ENCODE measurements at regions not wholly inside any gene's neighbourhood (a gene's known extent, or its start where the extent isn't known, plus 50 kb on each side); places are given as distances from the start of the nearest gene placed in this dataset.

DNA sequence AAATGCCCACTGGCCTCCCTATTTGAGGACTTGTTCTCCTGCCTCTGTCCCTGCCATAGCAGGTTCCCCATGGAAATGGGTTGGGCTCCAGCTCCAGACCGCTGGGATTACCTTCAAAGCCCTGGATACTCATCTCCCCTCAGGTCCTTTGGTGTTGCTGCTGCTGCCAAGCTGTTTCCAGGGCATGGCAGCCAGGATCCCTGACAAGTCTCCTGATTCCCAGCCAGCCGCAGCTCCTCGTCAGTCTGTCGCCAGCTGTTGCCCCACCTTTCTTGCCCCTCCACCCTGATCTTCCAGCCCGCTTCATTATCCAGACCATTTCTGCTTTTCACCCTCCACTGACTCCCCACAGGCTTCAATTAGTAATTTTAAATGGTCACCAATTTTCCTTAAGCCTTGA is 68.3 kb upstream of the KCND3 start:
- TF ChIP-seq, protein P1, sequence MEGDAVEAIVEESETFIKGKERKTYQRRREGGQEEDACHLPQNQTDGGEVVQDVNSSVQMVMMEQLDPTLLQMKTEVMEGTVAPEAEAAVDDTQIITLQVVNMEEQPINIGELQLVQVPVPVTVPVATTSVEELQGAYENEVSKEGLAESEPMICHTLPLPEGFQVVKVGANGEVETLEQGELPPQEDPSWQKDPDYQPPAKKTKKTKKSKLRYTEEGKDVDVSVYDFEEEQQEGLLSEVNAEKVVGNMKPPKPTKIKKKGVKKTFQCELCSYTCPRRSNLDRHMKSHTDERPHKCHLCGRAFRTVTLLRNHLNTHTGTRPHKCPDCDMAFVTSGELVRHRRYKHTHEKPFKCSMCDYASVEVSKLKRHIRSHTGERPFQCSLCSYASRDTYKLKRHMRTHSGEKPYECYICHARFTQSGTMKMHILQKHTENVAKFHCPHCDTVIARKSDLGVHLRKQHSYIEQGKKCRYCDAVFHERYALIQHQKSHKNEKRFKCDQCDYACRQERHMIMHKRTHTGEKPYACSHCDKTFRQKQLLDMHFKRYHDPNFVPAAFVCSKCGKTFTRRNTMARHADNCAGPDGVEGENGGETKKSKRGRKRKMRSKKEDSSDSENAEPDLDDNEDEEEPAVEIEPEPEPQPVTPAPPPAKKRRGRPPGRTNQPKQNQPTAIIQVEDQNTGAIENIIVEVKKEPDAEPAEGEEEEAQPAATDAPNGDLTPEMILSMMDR (IDR thresholded peaks at IDR 0.05; ENCODE audit: control insufficient read depth, extremely low read depth, insufficient read depth): no peak

GRCh38 chr1:112058815-112059450 is 69.5 kb upstream of the KCND3 start:
- no peak overlapping the region for H3K4me3 ChIP-seq (ENCODE audit: low read depth, low read length)
- DNase-seq (ENCODE audit: low read depth): no peak
- TF ChIP-seq, protein P1 (IDR thresholded peaks at IDR 0.05; ENCODE audit: control insufficient read depth, extremely low read depth, insufficient read depth): 0 out of 2 replicates have a peak, but pooled peaks have one; percentile 14

More for the DNA sequence above, 68.3 kb upstream of the KCND3 start:
- H3K4me3 ChIP-seq (ENCODE audit: low read depth, low read length): no peak overlapping the region
- no peak for DNase-seq (ENCODE audit: low read depth)

DNA sequence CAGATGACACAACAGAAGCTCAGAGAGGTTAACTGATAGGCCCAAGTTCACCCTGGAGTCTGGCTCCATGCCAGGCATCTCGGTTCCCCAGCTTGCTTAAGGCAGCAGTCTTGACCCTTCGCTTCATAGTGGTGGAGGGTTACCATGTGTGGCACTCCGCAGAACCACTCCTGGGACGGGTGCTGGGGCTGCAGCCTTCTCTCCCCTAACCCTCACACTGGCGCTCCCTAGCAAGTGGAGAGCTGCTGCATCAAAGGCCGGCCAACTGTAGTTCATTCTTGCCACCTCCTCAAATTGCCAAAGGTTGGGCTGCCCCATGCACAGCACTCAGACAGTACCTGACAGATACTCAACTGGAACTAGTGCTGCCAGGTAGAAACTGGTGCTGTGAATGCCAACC is 70.2 kb upstream of the KCND3 start:
- DNase-seq (ENCODE audit: low read depth): no peak
- no peak overlapping the region for H3K4me3 ChIP-seq (ENCODE audit: low read depth, low read length)
- TF ChIP-seq, protein P1 (IDR thresholded peaks at IDR 0.05; ENCODE audit: control insufficient read depth, extremely low read depth, insufficient read depth): no peak

GRCh38 chr1:112060261-112060660 is 70.8 kb upstream of the KCND3 start:
- no peak overlapping the region for H3K4me3 ChIP-seq (ENCODE audit: low read depth, low read length)
- TF ChIP-seq, protein P1 (IDR thresholded peaks at IDR 0.05; ENCODE audit: control insufficient read depth, extremely low read depth, insufficient read depth): no peak
- no peak for DNase-seq (ENCODE audit: low read depth)

GRCh38 chr1:112061056-112061455 is 71.6 kb upstream of the KCND3 start:
- TF ChIP-seq, protein P1 (IDR thresholded peaks at IDR 0.05; ENCODE audit: control insufficient read depth, extremely low read depth, insufficient read depth): no peak
- DNase-seq (ENCODE audit: low read depth): no peak

DNA sequence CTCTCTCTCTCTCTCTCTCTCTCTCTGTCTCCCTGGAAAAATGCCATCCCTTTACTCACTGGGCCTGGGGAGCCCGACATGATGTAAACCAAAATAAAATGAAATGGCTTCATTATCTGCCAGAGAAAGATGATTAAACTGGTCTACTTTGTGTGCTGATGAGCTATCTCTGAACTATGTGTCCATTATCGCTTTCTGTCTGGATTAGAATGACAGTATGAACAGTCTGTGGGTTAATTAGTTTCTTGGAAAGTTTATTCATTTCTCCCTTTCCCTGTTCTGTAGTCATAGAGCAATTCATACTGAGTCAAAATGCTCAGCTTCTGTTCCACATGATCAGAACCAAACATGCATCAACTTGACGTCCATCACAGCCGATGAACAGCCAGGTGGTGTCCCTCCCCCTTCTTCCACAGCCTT is 72.4 kb upstream of the KCND3 start:
- no peak overlapping the region for H3K4me3 ChIP-seq (ENCODE audit: low read depth, low read length)
- no peak for DNase-seq (ENCODE audit: low read depth)
- TF ChIP-seq, protein P1 (IDR thresholded peaks at IDR 0.05; ENCODE audit: control insufficient read depth, extremely low read depth, insufficient read depth): no peak

More at GRCh38 chr1:112061056-112061455, 71.6 kb upstream of the KCND3 start:
- H3K4me3 ChIP-seq (ENCODE audit: low read depth, low read length): no peak overlapping the region

Measured in LNCaP clone FGC (cell line).